CD14-positive monocyte (primary cell): ENCODE measurements at regions not wholly inside any gene's neighbourhood (a gene's known extent, or its start where the extent isn't known, plus 50 kb on each side); places are given as distances from the start of the nearest gene placed in this dataset.

Experiments
- DNase-seq, 3 donors: peaks; one replicate each; pipeline ENCODE4 v3.0.0-alpha.2; 2011 to 2022
- H2AFZ ChIP-seq: 2 replicates; pipeline ENCODE4 v1.6.0; 2012; ENCODE audit warnings: mild to moderate bottlenecking, low read depth, low read length, inconsistent platforms; ENCODE audit not compliant: insufficient read depth, poor library complexity, severe bottlenecking
- H3K27ac ChIP-seq, 2 donors: 1 replicate in 1 of 2; 2 replicates in 1 of 2; pipeline ENCODE4 v1.5.1; 2012 to 2013; ENCODE audit warnings: low read length in 2 of 2, control low read depth in 1 of 2, inconsistent platforms in 1 of 2, low read depth in 1 of 2, mild to moderate bottlenecking in 1 of 2
- H3K27me3 ChIP-seq, 2 donors: one replicate each; pipeline versions ENCODE4 v1.6.0 to v1.6.1; 2011 to 2013; ENCODE audit warnings: low read length in 2 of 2; ENCODE audit not compliant: control insufficient read depth in 2 of 2, insufficient read depth in 2 of 2
- H3K36me3 ChIP-seq, 2 donors: replicated peaks in 1 of 2; 1 replicate in 1 of 2; 2 replicates in 1 of 2; pipeline versions ENCODE4 v1.5.1 to v1.6.1; 2012 to 2013; ENCODE audit warnings: low read length in 2 of 2, control low read depth in 1 of 2, inconsistent platforms in 1 of 2, mild to moderate bottlenecking in 1 of 2; ENCODE audit not compliant: insufficient read depth in 2 of 2, control insufficient read depth in 1 of 2
- H3K4me1 ChIP-seq, 2 donors: 1 replicate in 1 of 2; 2 replicates in 1 of 2; pipeline versions ENCODE4 v1.5.1 to v1.6.1; 2012 to 2013; ENCODE audit warnings: low read length in 2 of 2, control low read depth in 1 of 2, inconsistent platforms in 1 of 2, mild to moderate bottlenecking in 1 of 2, moderate library complexity in 1 of 2; ENCODE audit not compliant: insufficient read depth in 2 of 2, control insufficient read depth in 1 of 2
- H3K4me2 ChIP-seq: replicated peaks from 2 replicates; pipeline ENCODE3; 2012; ENCODE audit warnings: low read length, moderate library complexity, mild to moderate bottlenecking; ENCODE audit not compliant: poor library complexity, severe bottlenecking; ENCODE audit errors: extremely low read depth
- H3K4me3 ChIP-seq, 3 experiments: fragments of 200-600 bp in 1 of 3; sonication (generic) in 1 of 3; replicated peaks in 1 of 3; 1 replicate in 2 of 3; 2 replicates in 1 of 3; pipeline ENCODE4 v1.5.1; 2011 to 2013; ENCODE audit warnings: low read length in 3 of 3, mild to moderate bottlenecking in 3 of 3, control low read depth in 2 of 3, low read depth in 2 of 3, inconsistent platforms in 1 of 3, moderate library complexity in 1 of 3
- H3K79me2 ChIP-seq: 2 replicates; pipeline ENCODE4 v1.6.0; 2012; ENCODE audit warnings: mild to moderate bottlenecking, control low read depth, inconsistent platforms, low read length, moderate library complexity; ENCODE audit not compliant: insufficient read depth
- H3K9ac ChIP-seq: 2 replicates; pipeline ENCODE4 v1.6.0; 2017; ENCODE audit warnings: low read length, mild to moderate bottlenecking; ENCODE audit not compliant: insufficient read depth, poor library complexity, severe bottlenecking
- H3K9me3 ChIP-seq, 2 donors: replicated peaks in 1 of 2; 1 replicate in 1 of 2; 2 replicates in 1 of 2; pipeline versions ENCODE4 v1.5.1 to v1.6.1; 2012 to 2013; ENCODE audit warnings: low read length in 2 of 2, control low read depth in 1 of 2; ENCODE audit not compliant: control insufficient read depth in 1 of 2, insufficient read depth in 1 of 2
- H4K20me1 ChIP-seq: 2 replicates; pipeline ENCODE4 v1.6.0; 2012; ENCODE audit warnings: mild to moderate bottlenecking, low read length, control low read depth, moderate library complexity; ENCODE audit not compliant: insufficient read depth
- H3K27ac Mint-ChIP-seq, 7 donors: one replicate each; pipeline ENCODE4 v1.8.0; 2020; ENCODE audit warnings: mild to moderate bottlenecking in 7 of 7, mixed read lengths in 7 of 7, moderate library complexity in 6 of 7, inconsistent platforms in 2 of 7
- H3K27me3 Mint-ChIP-seq, 3 donors: one replicate each; pipeline ENCODE4 v1.8.0; 2021 to 2022; ENCODE audit warnings: low read depth in 3 of 3, mild to moderate bottlenecking in 3 of 3, mixed read lengths in 3 of 3, moderate library complexity in 3 of 3, inconsistent platforms in 1 of 3
- H3K36me3 Mint-ChIP-seq, 2 donors: one replicate each; pipeline ENCODE4 v1.8.0; 2020; ENCODE audit warnings: mixed read lengths in 2 of 2, inconsistent platforms in 1 of 2, mild to moderate bottlenecking in 1 of 2
- H3K4me1 Mint-ChIP-seq: one replicate; pipeline ENCODE4 v1.8.0; 2020; ENCODE audit warnings: mild to moderate bottlenecking, mixed read lengths
- H3K4me3 Mint-ChIP-seq, 2 donors: one replicate each; pipeline ENCODE4 v1.8.0; 2020; ENCODE audit warnings: mild to moderate bottlenecking in 2 of 2, mixed read lengths in 2 of 2, moderate library complexity in 1 of 2
- H3K9me3 Mint-ChIP-seq, 7 donors: one replicate each; pipeline ENCODE4 v1.8.0; 2020 to 2022; ENCODE audit warnings: mixed read lengths in 7 of 7, mild to moderate bottlenecking in 6 of 7, moderate library complexity in 6 of 7, inconsistent platforms in 2 of 7
- WGBS: methylation state at CpG from one replicate; pipeline ENCODE4 v1.1.5; 2013; ENCODE audit warnings: missing lambda C conversion rate; ENCODE audit not compliant: insufficient coverage; 5-methylcytosine and 5-hydroxymethylcytosine counted together
- intact Hi-C, 2 donors: fragments of 100-400 bp; cut with micrococcal nuclease; formaldehyde crosslinking; loops; one replicate each; pipeline versions ENCODE4 v1.15.0 to v1.15.1; 2023
- TF ChIP-seq, protein P1 (sequence below): fragments of 200-600 bp; IDR thresholded peaks from one replicate; pipeline ENCODE4 v1.8.0; 2022; ENCODE audit warnings: antibody characterized with exemption, mild to moderate bottlenecking

DNA sequence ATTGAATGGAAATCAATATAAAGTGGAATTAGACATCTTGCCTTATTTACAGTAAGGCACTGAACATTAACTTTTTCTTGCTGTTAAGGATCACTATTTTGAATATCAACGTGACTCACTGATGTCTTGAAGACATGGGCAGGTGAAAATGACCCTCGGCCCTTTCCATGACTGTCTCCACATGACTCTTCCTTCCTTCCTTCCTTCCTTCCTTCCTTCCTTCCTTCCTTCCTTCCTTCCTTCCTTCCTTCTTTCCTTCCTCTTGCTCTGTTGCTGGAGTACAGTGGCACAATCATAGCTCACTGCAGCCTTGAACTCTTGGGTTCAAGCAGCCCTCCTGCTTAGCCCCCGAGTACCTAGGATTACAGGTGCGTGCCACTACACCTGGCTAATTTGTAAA is 52.2 kb upstream of the TOX2 start:
- Histone ChIP-seq H4K20me1 (no peaks in the 10 kb centered on the region), H3K27ac (no peak overlapping the region), H3K79me2 (no peaks in the 10 kb centered on the region), H3K9me3 (no peaks in the 10 kb centered on the region), H3K4me2 (no peak overlapping the region), H2AFZ (no peak overlapping the region), H3K36me3 (no peaks in the 10 kb centered on the region), H3K4me1 (no peaks in the 10 kb centered on the region), H3K4me3 (no peak overlapping the region), H3K27me3 (peaks cover 2% of the 10 kb centered on the region in 2 donors), H3K9ac (no peak overlapping the region)
- Mint-ChIP-seq H3K27me3 (peaks cover 15 to 29% (median 27%) of the 10 kb centered on the region in 3 donors), H3K4me1 (no peaks in the 10 kb centered on the region), H3K9me3 (peaks cover 0 to 2% (median 0%) of the 10 kb centered on the region in 7 donors), H3K27ac (no peak overlapping the region), H3K36me3 (no peaks in the 10 kb centered on the region), H3K4me3 (no peak overlapping the region)
- WGBS, result 60% methylated on average over 4 of the region's 4 CpGs
- no peak for DNase-seq
- TF ChIP-seq, protein P1, sequence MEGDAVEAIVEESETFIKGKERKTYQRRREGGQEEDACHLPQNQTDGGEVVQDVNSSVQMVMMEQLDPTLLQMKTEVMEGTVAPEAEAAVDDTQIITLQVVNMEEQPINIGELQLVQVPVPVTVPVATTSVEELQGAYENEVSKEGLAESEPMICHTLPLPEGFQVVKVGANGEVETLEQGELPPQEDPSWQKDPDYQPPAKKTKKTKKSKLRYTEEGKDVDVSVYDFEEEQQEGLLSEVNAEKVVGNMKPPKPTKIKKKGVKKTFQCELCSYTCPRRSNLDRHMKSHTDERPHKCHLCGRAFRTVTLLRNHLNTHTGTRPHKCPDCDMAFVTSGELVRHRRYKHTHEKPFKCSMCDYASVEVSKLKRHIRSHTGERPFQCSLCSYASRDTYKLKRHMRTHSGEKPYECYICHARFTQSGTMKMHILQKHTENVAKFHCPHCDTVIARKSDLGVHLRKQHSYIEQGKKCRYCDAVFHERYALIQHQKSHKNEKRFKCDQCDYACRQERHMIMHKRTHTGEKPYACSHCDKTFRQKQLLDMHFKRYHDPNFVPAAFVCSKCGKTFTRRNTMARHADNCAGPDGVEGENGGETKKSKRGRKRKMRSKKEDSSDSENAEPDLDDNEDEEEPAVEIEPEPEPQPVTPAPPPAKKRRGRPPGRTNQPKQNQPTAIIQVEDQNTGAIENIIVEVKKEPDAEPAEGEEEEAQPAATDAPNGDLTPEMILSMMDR, result no peak
- intact Hi-C loops, result no loop called here

- WGBS, result no CpG with 5 or more reads among the region's 1 CpG
Observed at GRCh38 chr20:43859994-43860393, 54.7 kb upstream of the TOX2 start.

More at GRCh38 chr20:43859994-43860393, 54.7 kb upstream of the TOX2 start:
- Histone ChIP-seq H3K36me3 (no peaks in the 10 kb centered on the region), H3K4me2 (no peak overlapping the region), H4K20me1 (no peaks in the 10 kb centered on the region), H3K4me3 (no peak overlapping the region), H3K79me2 (no peaks in the 10 kb centered on the region), H3K27me3 (peaks cover 6 to 7% of the 10 kb centered on the region in 2 donors), H3K27ac (no peak overlapping the region), H3K9me3 (no peaks in the 10 kb centered on the region), H3K9ac (no peak overlapping the region), H3K4me1 (no peaks in the 10 kb centered on the region), H2AFZ (no peak overlapping the region)
- H3K27ac Mint-ChIP-seq, result no peak overlapping the region
- no peak for DNase-seq
- TF ChIP-seq, protein P1, result no peak
- intact Hi-C loops, result no loop called here
- H3K27me3 Mint-ChIP-seq, result peaks cover 15 to 33% (median 28%) of the 10 kb centered on the region in 3 donors
- H3K4me3 Mint-ChIP-seq, result no peak overlapping the region
- H3K9me3 Mint-ChIP-seq, result peaks cover 0 to 4% (median 0%) of the 10 kb centered on the region in 7 donors
- H3K36me3 Mint-ChIP-seq, result no peaks in the 10 kb centered on the region
- no peaks in the 10 kb centered on the region for H3K4me1 Mint-ChIP-seq
